Tibial nerve (tissue), 4 donors: ENCODE measurements at regions not wholly inside any gene's neighbourhood (a gene's known extent, or its start where the extent isn't known, plus 50 kb on each side); places are given as distances from the start of the nearest gene placed in this dataset.

Experiments
- EP300 ChIP-seq, 2 donors: sonication (generic); formaldehyde crosslinking; IDR thresholded peaks; one replicate each; pipeline ENCODE4 v1.6.1; 2017; ENCODE audit warnings: antibody characterized with exemption in 2 of 2, mild to moderate bottlenecking in 1 of 2
- POLR2A ChIP-seq, 2 donors: fragments of 450-650 bp; IDR thresholded peaks; one replicate each; pipeline ENCODE4 v1.6.1; 2017; ENCODE audit warnings: antibody characterized with exemption in 2 of 2, mild to moderate bottlenecking in 2 of 2, moderate library complexity in 2 of 2
- TF ChIP-seq, protein P1 (sequence below), 5 experiments: fragments of 200-600 bp in 3 of 5; fragments of 450-650 bp in 2 of 5; sonication (generic) in 3 of 5; IDR thresholded peaks; one replicate each; pipeline ENCODE4 v1.5.1; 2016 to 2019; ENCODE audit warnings: antibody characterized with exemption in 5 of 5, mild to moderate bottlenecking in 3 of 5, moderate library complexity in 2 of 5

- TF ChIP-seq, protein P1, sequence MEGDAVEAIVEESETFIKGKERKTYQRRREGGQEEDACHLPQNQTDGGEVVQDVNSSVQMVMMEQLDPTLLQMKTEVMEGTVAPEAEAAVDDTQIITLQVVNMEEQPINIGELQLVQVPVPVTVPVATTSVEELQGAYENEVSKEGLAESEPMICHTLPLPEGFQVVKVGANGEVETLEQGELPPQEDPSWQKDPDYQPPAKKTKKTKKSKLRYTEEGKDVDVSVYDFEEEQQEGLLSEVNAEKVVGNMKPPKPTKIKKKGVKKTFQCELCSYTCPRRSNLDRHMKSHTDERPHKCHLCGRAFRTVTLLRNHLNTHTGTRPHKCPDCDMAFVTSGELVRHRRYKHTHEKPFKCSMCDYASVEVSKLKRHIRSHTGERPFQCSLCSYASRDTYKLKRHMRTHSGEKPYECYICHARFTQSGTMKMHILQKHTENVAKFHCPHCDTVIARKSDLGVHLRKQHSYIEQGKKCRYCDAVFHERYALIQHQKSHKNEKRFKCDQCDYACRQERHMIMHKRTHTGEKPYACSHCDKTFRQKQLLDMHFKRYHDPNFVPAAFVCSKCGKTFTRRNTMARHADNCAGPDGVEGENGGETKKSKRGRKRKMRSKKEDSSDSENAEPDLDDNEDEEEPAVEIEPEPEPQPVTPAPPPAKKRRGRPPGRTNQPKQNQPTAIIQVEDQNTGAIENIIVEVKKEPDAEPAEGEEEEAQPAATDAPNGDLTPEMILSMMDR (IDR thresholded peaks at IDR 0.05): no peak
- TF ChIP-seq POLR2A (IDR thresholded peaks at IDR 0.05) (no peak), EP300 (IDR thresholded peaks at IDR 0.05) (no peak)
Observed at GRCh38 chrX:3815896-3816664, 102.6 kb upstream of the PRKX start.
